IPS-20b (cell line): ENCODE measurements at regions not wholly inside any gene's neighbourhood (a gene's known extent, or its start where the extent isn't known, plus 50 kb on each side); places are given as distances from the start of the nearest gene placed in this dataset.
"Not testable (repeated sequence)": the region's sequence is repeated elsewhere in the genome, so short reads cannot be mapped to it uniquely, and the experiment has no call there.

Experiments used
- H3K27ac ChIP-seq: one replicate; pipeline ENCODE4 v1.5.1; 2013; ENCODE audit warnings: low read length
- H3K27me3 ChIP-seq: 2 replicates; pipeline ENCODE4 v1.6.1; 2013; ENCODE audit warnings: mild to moderate bottlenecking, low read length, inconsistent platforms; ENCODE audit not compliant: insufficient read depth
- H3K36me3 ChIP-seq: 2 replicates; pipeline ENCODE4 v1.6.1; 2013; ENCODE audit warnings: low read depth, mild to moderate bottlenecking, inconsistent platforms, low read length, moderate library complexity; ENCODE audit not compliant: insufficient read depth
- H3K4me1 ChIP-seq: 2 replicates; pipeline ENCODE4 v1.6.1; 2013; ENCODE audit warnings: mild to moderate bottlenecking, control low read depth, inconsistent platforms, low read length, moderate library complexity; ENCODE audit not compliant: insufficient read depth
- H3K4me3 ChIP-seq: 2 replicates; pipeline ENCODE4 v1.5.1; 2013; ENCODE audit warnings: mild to moderate bottlenecking, low read length, inconsistent platforms
- H3K9ac ChIP-seq: 2 replicates; pipeline ENCODE4 v1.6.1; 2013; ENCODE audit warnings: low read depth, mild to moderate bottlenecking, inconsistent platforms, low read length, moderate library complexity
- H3K9me3 ChIP-seq: 2 replicates; pipeline ENCODE4 v1.6.1; 2013; ENCODE audit warnings: mild to moderate bottlenecking, low read depth, low read length, inconsistent platforms; ENCODE audit not compliant: insufficient read depth

GRCh38 chr20:30956649-30957048 is 300.8 kb upstream of the DEFB115 start:
- H3K9ac ChIP-seq, H3K4me1 ChIP-seq, H3K36me3 ChIP-seq, H3K27ac ChIP-seq, H3K27me3 ChIP-seq, H3K9me3 ChIP-seq, H3K4me3 ChIP-seq: not testable (repeated sequence)

- H3K9me3 ChIP-seq, H3K27ac ChIP-seq: not testable (repeated sequence)
Measured at GRCh38 chr20:30959208-30959607, 298.3 kb upstream of the DEFB115 start.

GRCh38 chr20:30963591-30963990 is 293.9 kb upstream of the DEFB115 start:
- Histone ChIP-seq H3K4me3 (no peak overlapping the region), H3K27me3 (no peaks in the 10 kb centered on the region), H3K9me3 (peaks cover 3% of the 10 kb centered on the region; the same call in 1 of the 2 replicates), H3K9ac (no peak overlapping the region), H3K4me1 (no peaks in the 10 kb centered on the region), H3K27ac (no peak overlapping the region), H3K36me3 (no peaks in the 10 kb centered on the region)

More at GRCh38 chr20:30959208-30959607, 298.3 kb upstream of the DEFB115 start:
- not testable (repeated sequence) for H3K36me3 ChIP-seq, H3K9ac ChIP-seq, H3K27me3 ChIP-seq, H3K4me1 ChIP-seq, H3K4me3 ChIP-seq

GRCh38 chr20:30975859-30976258 is 281.6 kb upstream of the DEFB115 start:
- not testable (repeated sequence) for H3K4me3 ChIP-seq, H3K4me1 ChIP-seq, H3K27me3 ChIP-seq, H3K27ac ChIP-seq, H3K36me3 ChIP-seq, H3K9me3 ChIP-seq, H3K9ac ChIP-seq

GRCh38 chr20:30985386-30985785 is 272.1 kb upstream of the DEFB115 start:
- Histone ChIP-seq H3K9me3 (peaks cover 17% of the 10 kb centered on the region), H3K27me3 (no peaks in the 10 kb centered on the region), H3K4me3 (no peak overlapping the region), H3K27ac (no peak overlapping the region), H3K36me3 (no peaks in the 10 kb centered on the region), H3K4me1 (no peaks in the 10 kb centered on the region), H3K9ac (no peak overlapping the region)
